HG02973 (cell line): ENCODE measurements at regions not wholly inside any gene's neighbourhood (a gene's known extent, or its start where the extent isn't known, plus 50 kb on each side); places are given as distances from the start of the nearest gene placed in this dataset.
"Not testable (repeated sequence)": the region's sequence is repeated elsewhere in the genome, so short reads cannot be mapped to it uniquely, and the experiment has no call there.

Experiments
- ATAC-seq: cut with Tn5 transposase; IDR thresholded peaks from one replicate; pipeline ENCODE4 v1.9.1; 2021; ENCODE audit warnings: moderate library complexity; ENCODE audit not compliant: unreplicated experiment

- ATAC-seq, result not testable (repeated sequence)
Observed at GRCh38 chr1:149695066-149695465, 87.4 kb upstream of the FCGR1A start.

- not testable (repeated sequence) for ATAC-seq
Observed at GRCh38 chr1:149700220-149700619, 82.3 kb upstream of the FCGR1A start.

- ATAC-seq, result not testable (repeated sequence)
Observed at GRCh38 chr1:149700677-149701567, 81.6 kb upstream of the FCGR1A start.

- ATAC-seq, result peak; percentile 83
Observed at GRCh38 chr1:149708192-149708853, 74.2 kb upstream of the FCGR1A start.

DNA sequence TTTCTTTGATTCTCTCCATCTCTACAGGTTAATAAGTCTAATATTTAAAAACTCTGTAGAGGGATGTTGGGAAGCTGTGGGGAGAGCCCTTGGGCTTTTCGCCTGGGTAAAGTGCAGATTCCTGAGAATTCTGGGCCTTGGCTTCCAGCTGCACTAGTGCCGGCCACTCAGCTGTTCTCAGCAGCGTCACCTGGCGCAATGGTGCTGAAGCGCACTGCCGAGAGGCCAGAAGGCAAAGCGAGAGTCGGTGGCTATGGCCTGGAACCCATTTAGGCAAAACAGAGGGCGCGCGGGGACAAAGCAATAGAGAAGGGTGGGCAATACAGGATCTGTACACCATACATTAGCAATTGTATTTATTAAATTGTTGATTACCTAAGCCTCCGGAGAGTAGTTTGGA is 70.8 kb upstream of the FCGR1A start:
- not testable (repeated sequence) for ATAC-seq

GRCh38 chr1:149712154-149712927 is 70.2 kb upstream of the FCGR1A start:
- not testable (repeated sequence) for ATAC-seq

GRCh38 chr1:149713513-149713912 is 69.0 kb upstream of the FCGR1A start:
- ATAC-seq, result not testable (repeated sequence)

- not testable (repeated sequence) for ATAC-seq
Observed at GRCh38 chr1:149713952-149714351, 68.5 kb upstream of the FCGR1A start.

DNA sequence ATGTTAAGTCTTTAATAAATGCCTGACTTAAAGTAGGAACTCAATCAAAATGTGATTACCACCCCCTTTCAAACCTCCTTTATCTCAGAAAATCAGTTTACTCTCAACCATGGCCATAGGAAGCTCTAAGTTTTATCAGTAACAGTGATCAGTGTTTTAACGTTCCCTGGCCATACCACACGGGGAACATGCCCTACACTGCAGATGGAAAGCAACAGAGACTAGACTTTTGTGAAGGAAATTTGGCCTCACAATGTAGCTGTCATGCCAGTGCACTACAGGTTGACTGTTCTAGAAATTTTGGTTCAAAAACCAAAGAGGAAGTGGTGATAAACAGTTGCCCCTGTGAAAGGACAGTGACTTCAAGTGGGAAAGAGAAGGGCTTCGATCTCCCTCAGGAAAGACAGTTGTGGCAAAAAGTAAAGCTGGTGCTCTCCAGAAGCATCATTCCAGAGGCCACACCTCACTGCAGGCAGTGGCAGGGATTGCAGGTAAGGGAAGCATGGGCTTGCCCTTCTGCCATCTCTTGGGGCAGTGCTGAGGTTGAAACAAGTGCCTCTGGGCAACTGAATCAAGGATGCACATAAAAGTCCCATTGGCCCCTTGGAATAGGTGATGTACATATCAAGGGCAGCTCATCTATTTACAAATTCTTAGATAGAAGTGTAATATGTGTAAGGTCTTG is 57.7 kb upstream of the FCGR1A start:
- not testable (repeated sequence) for ATAC-seq

DNA sequence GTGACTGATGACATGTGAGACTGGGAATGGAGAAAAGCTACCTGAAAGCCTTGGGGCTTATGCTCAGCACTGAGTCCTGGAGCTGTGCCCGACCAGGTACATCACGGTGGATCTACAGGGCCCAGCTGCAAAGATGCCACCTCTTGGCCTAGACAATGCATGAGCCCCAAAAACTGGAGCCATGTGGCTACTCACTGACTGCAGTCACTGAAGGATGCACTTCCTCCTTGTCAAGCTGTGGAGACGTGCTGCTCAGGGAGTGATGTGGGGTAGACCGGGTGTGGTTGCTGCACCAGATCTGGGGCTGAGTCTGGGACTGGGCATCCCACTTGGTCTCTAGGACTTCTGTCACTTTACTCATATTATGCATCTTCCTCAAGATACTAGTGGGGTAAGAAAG is 55.8 kb upstream of the FCGR1A start:
- ATAC-seq, result not testable (repeated sequence)

DNA sequence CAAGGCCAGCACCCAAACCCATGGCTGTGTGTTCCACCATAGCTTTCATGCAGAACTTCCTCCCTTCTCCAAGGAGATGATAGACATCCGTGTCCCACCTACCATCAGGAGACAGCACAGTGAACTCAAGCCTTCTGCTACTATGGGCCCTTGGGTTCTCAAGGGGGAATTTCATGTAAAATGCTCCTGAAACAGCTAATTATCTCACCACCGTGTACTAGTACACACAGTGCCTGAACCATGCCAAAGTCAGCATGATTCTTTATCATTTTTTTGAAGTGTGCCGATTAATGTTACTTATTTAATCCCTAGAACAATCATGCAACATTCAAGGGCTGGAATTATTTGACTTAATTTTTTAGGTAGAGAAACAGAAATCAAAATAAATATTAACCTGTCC is 53.9 kb upstream of the FCGR1A start:
- not testable (repeated sequence) for ATAC-seq
